Activated gamma-delta T cell treated with Interleukin-2 at 50 U/mL for 16 hours (primary cell): ENCODE measurements at regions not wholly inside any gene's neighbourhood (a gene's known extent, or its start where the extent isn't known, plus 50 kb on each side); places are given as distances from the start of the nearest gene placed in this dataset.
A peak's percentile ranks its signal among the peaks of the same experiment; 100 is the strongest.

Source experiments
- DNase-seq: peaks from one replicate; pipeline ENCODE4 v3.0.0-alpha.2; 2020

GRCh38 chr11:35077709-35078469 is 61.1 kb upstream of the CD44 start:
- peak; percentile 44 for DNase-seq

- DNase-seq = no peak
Observed at GRCh38 chr11:35078470-35078735, 60.6 kb upstream of the CD44 start.

- no peak for DNase-seq
Observed at GRCh38 chr11:35079611-35080010, 59.4 kb upstream of the CD44 start.

- peak; percentile 73 for DNase-seq
Observed at GRCh38 chr11:35082321-35083180, 56.4 kb upstream of the CD44 start.

- DNase-seq = no peak
Observed at GRCh38 chr11:35083181-35083430, 55.9 kb upstream of the CD44 start.

GRCh38 chr11:35083431-35084238 is 55.3 kb upstream of the CD44 start:
- peak; percentile 49 for DNase-seq

- DNase-seq = no peak
Observed at GRCh38 chr11:35084817-35085440, 54.0 kb upstream of the CD44 start.

GRCh38 chr11:35085531-35086165 is 53.3 kb upstream of the CD44 start:
- no peak for DNase-seq

- DNase-seq = no peak
Observed at GRCh38 chr11:35087648-35088047, 51.3 kb upstream of the CD44 start.

- DNase-seq = no peak
Observed at GRCh38 chr11:35088226-35088625, 50.7 kb upstream of the CD44 start.

- no peak for DNase-seq
Observed at GRCh38 chr11:35088676-35089075, 50.3 kb upstream of the CD44 start.
